ENCODE measurements at regions not wholly inside any gene's neighbourhood (a gene's known extent, or its start where the extent isn't known, plus 50 kb on each side); places are given as distances from the start of the nearest gene placed in this dataset.

DNA sequence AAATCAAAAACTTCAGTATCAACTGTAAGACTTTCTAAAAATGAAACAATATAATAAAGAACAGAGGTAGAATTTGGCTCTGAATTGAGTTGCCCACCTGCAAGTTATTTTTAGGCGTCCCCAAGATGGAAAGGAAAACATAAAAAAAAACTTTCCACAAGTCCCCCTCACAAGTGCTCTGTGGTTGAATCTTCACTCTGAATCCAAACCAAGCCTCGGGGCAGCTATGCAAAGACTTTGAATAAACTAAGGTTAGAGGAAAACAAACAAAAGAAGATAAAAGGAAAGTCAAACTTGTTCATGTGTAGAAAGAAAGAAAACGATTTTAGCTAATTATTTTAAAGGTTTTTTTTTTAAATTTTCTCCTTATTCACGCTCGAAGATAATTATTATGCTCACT is 372.4 kb upstream of the SLIT2 start:
- no peaks in the 10 kb centered on the region for H3K4me1 Mint-ChIP-seq (ENCODE audit: unreplicated experiment)
- no peak for DNase-seq (ENCODE audit: low spot score)
- no peak overlapping the region for H3K4me3 Mint-ChIP-seq (ENCODE audit: unreplicated experiment)
- no peaks in the 10 kb centered on the region for H3K9me3 Mint-ChIP-seq (ENCODE audit: unreplicated experiment)
- TF ChIP-seq, protein P1, sequence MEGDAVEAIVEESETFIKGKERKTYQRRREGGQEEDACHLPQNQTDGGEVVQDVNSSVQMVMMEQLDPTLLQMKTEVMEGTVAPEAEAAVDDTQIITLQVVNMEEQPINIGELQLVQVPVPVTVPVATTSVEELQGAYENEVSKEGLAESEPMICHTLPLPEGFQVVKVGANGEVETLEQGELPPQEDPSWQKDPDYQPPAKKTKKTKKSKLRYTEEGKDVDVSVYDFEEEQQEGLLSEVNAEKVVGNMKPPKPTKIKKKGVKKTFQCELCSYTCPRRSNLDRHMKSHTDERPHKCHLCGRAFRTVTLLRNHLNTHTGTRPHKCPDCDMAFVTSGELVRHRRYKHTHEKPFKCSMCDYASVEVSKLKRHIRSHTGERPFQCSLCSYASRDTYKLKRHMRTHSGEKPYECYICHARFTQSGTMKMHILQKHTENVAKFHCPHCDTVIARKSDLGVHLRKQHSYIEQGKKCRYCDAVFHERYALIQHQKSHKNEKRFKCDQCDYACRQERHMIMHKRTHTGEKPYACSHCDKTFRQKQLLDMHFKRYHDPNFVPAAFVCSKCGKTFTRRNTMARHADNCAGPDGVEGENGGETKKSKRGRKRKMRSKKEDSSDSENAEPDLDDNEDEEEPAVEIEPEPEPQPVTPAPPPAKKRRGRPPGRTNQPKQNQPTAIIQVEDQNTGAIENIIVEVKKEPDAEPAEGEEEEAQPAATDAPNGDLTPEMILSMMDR (IDR thresholded peaks at IDR 0.05; ENCODE audit: unreplicated experiment) = no peak
- peaks cover 2% of the 10 kb centered on the region for H3K27me3 Mint-ChIP-seq (ENCODE audit: unreplicated experiment)
- no peak overlapping the region for H3K27ac Mint-ChIP-seq (ENCODE audit: unreplicated experiment)
- no peaks in the 10 kb centered on the region for H3K36me3 Mint-ChIP-seq (ENCODE audit: low read depth, unreplicated experiment)

DNA sequence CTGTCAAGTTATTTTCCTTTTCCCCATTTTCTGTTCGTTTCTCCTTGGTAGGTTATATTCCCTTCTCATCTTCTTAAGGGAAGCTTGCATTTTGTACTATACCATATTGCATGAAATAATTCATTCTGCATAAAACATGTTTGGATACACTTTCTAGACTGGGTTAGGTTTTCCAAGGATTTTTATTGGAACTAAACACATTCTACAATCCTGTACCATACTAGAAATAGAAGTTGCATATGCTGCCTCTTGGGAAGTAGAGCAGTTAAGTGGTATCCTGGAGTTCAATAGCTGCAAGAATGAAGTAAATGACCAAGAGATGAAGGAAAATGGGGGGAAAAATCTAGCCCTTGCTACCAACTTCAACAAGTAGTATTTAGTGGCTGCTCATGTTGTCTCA is 393.7 kb upstream of the SLIT2 start:
- DNase-seq (ENCODE audit: low spot score) = no peak
- Mint-ChIP-seq H3K36me3 (ENCODE audit: low read depth, unreplicated experiment) (no peaks in the 10 kb centered on the region), H3K27me3 (ENCODE audit: unreplicated experiment) (peaks cover 1% of the 10 kb centered on the region), H3K4me3 (ENCODE audit: unreplicated experiment) (no peak overlapping the region), H3K9me3 (ENCODE audit: unreplicated experiment) (no peaks in the 10 kb centered on the region), H3K4me1 (ENCODE audit: unreplicated experiment) (no peaks in the 10 kb centered on the region), H3K27ac (ENCODE audit: unreplicated experiment) (no peak overlapping the region)
- TF ChIP-seq, protein P1 (IDR thresholded peaks at IDR 0.05; ENCODE audit: unreplicated experiment) = no peak

DNA sequence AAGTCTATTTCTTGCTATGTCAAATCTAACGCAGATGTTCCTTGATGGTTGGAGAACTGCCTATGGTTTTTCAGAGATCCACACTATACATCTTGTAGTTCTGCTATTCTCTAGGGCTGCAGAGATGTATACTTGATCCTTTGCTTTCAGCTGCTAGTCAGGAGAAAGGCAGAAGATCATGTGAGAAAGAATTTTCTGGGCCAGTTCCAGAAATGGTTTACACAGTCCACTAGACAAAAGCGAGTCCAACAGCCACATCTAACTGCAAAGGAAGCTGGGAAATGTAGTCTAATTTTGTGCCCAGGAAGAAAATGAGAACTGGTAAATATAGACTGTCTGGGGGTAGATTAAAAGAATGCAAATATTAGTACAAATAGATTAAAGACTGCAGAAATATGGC is 394.3 kb upstream of the SLIT2 start:
- TF ChIP-seq, protein P1 (IDR thresholded peaks at IDR 0.05; ENCODE audit: unreplicated experiment) = no peak
- no peaks in the 10 kb centered on the region for H3K9me3 Mint-ChIP-seq (ENCODE audit: unreplicated experiment)
- no peak overlapping the region for H3K4me3 Mint-ChIP-seq (ENCODE audit: unreplicated experiment)
- no peak overlapping the region for H3K27ac Mint-ChIP-seq (ENCODE audit: unreplicated experiment)
- no peaks in the 10 kb centered on the region for H3K36me3 Mint-ChIP-seq (ENCODE audit: low read depth, unreplicated experiment)
- no peak for DNase-seq (ENCODE audit: low spot score)
- H3K27me3 Mint-ChIP-seq (ENCODE audit: unreplicated experiment) = peaks cover 1% of the 10 kb centered on the region
- no peaks in the 10 kb centered on the region for H3K4me1 Mint-ChIP-seq (ENCODE audit: unreplicated experiment)

DNA sequence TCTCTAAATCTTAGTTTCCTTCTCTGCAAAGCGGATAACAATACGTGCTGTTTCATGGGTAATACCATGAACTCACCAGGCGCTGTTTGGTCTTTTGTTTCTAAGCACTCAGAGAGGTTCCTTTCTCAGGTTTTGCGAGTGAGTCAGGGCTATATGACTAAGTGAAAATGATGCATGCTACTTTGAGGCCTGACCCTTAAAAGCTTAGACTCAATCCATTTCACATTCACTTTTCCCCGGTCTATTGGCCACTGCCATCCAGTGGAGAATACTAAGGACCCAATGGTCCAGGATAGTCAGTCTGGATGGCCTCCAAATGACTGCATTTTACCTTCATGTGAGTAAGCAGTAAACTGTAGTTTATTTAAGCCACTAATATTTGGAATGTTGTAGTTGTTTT is 400.8 kb upstream of the SLIT2 start:
- DNase-seq (ENCODE audit: low spot score) = no peak

DNA sequence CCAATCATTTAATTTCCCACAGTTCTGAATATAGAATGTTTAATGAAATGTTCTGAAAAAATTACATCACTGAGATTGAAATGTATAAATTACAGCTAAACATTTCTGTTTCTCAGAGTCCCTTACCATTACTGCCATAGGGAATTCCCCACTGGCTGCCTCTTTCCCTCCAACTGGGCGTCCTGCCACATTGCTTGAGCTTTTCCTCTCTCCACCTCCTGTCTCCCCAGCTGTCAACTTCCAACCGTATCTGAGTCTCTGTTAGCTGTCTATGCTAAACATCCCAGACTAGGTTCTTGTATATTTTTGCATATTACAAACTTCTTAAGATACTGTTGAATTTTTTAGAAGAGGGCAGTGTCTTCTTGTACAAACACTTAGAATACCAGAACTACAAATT is 407.3 kb upstream of the SLIT2 start:
- Mint-ChIP-seq H3K9me3 (ENCODE audit: unreplicated experiment) (no peaks in the 10 kb centered on the region), H3K27me3 (ENCODE audit: unreplicated experiment) (peaks cover 2% of the 10 kb centered on the region), H3K27ac (ENCODE audit: unreplicated experiment) (no peak overlapping the region), H3K36me3 (ENCODE audit: low read depth, unreplicated experiment) (no peaks in the 10 kb centered on the region), H3K4me3 (ENCODE audit: unreplicated experiment) (no peak overlapping the region), H3K4me1 (ENCODE audit: unreplicated experiment) (no peaks in the 10 kb centered on the region)
- TF ChIP-seq, protein P1 (IDR thresholded peaks at IDR 0.05; ENCODE audit: unreplicated experiment) = no peak
- DNase-seq (ENCODE audit: low spot score) = no peak

More for the DNA sequence above, 400.8 kb upstream of the SLIT2 start:
- peaks cover 1% of the 10 kb centered on the region for H3K27me3 Mint-ChIP-seq (ENCODE audit: unreplicated experiment)
- no peak overlapping the region for H3K4me3 Mint-ChIP-seq (ENCODE audit: unreplicated experiment)
- TF ChIP-seq, protein P1 (IDR thresholded peaks at IDR 0.05; ENCODE audit: unreplicated experiment) = no peak
- no peaks in the 10 kb centered on the region for H3K4me1 Mint-ChIP-seq (ENCODE audit: unreplicated experiment)
- H3K9me3 Mint-ChIP-seq (ENCODE audit: unreplicated experiment) = no peaks in the 10 kb centered on the region
- no peaks in the 10 kb centered on the region for H3K36me3 Mint-ChIP-seq (ENCODE audit: low read depth, unreplicated experiment)
- no peak overlapping the region for H3K27ac Mint-ChIP-seq (ENCODE audit: unreplicated experiment)

Data from endothelial cell (in vitro differentiated cells).